B cell (primary cell): ENCODE measurements at regions not wholly inside any gene's neighbourhood (a gene's known extent, or its start where the extent isn't known, plus 50 kb on each side); places are given as distances from the start of the nearest gene placed in this dataset.

Source experiments
- ATAC-seq: fragments of 200-7000 bp; cut with Tn5 transposase; one replicate; pipeline ENCODE4 v1.10.0; 2021; ENCODE audit warnings: low read depth, mild to moderate bottlenecking, moderate number of reproducible peaks, moderate library complexity
- CTCF ChIA-PET: fragments of 350-600 bp; sonication (Branson Sonifier 250); formaldehyde crosslinking; loops from one replicate; lab custom pipeline; 2021; ENCODE audit warnings: antibody characterized with exemption, inconsistent platforms; lab: Charles Lee
- POLR2A ChIA-PET: fragments of 350-600 bp; sonication (Branson Sonifier 250); formaldehyde crosslinking; loops from one replicate; lab custom pipeline; 2021; ENCODE audit warnings: antibody characterized with exemption; lab: Charles Lee
- DNase-seq: peaks from one replicate; pipeline ENCODE4 v3.0.0; 2013
- H2AFZ ChIP-seq: 2 replicates; pipeline ENCODE4 v1.6.1; 2012; ENCODE audit warnings: mild to moderate bottlenecking, low read depth, low read length; ENCODE audit not compliant: insufficient read depth, poor library complexity, severe bottlenecking
- H3K27ac ChIP-seq, 2 donors: 1 replicate in 1 of 2; 2 replicates in 1 of 2; pipeline ENCODE4 v1.5.1; 2012 to 2013; ENCODE audit warnings: low read length in 2 of 2, mild to moderate bottlenecking in 2 of 2, moderate library complexity in 1 of 2
- H3K27me3 ChIP-seq, 4 experiments: fragments of 200-600 bp in 1 of 4; sonication (generic) in 1 of 4; replicated peaks in 1 of 4; 1 replicate in 2 of 4; 2 replicates in 2 of 4; pipeline versions ENCODE4 v1.6.1 to v1.7.0; 2013 to 2016; ENCODE audit warnings: low read length in 3 of 4, mild to moderate bottlenecking in 2 of 4, mixed read lengths in 1 of 4, moderate library complexity in 1 of 4; ENCODE audit not compliant: insufficient read depth in 4 of 4, control insufficient read depth in 3 of 4; ENCODE audit errors: control extremely low read depth in 1 of 4
- H3K36me3 ChIP-seq, 2 experiments: replicated peaks in 1 of 2; 1 replicate in 1 of 2; 2 replicates in 1 of 2; pipeline versions ENCODE4 v1.6.1 to v1.7.1; 2013; ENCODE audit warnings: low read length in 1 of 2; ENCODE audit not compliant: insufficient read depth in 2 of 2, control insufficient read depth in 1 of 2; ENCODE audit errors: control extremely low read depth in 1 of 2, extremely low read depth in 1 of 2
- H3K4me1 ChIP-seq, 2 donors: fragments of 200-600 bp in 1 of 2; sonication (generic) in 1 of 2; 1 replicate in 1 of 2; 2 replicates in 1 of 2; pipeline versions ENCODE4 v1.5.1 to v1.6.1; 2013 to 2017; ENCODE audit warnings: low read length in 2 of 2; ENCODE audit not compliant: control insufficient read depth in 2 of 2, insufficient read depth in 2 of 2
- H3K4me2 ChIP-seq: replicated peaks from 2 replicates; pipeline ENCODE3; 2012; ENCODE audit warnings: mild to moderate bottlenecking, low read depth, low read length; ENCODE audit not compliant: poor library complexity, severe bottlenecking
- H3K4me3 ChIP-seq, 5 experiments: fragments of 200-600 bp in 1 of 5; sonication (generic) in 1 of 5; 1 replicate in 3 of 5; 2 replicates in 2 of 5; pipeline versions ENCODE4 v1.5.1 to v1.7.0; 2011 to 2016; ENCODE audit warnings: low read length in 4 of 5, mild to moderate bottlenecking in 4 of 5, low read depth in 2 of 5, control low read depth in 1 of 5, moderate library complexity in 1 of 5; ENCODE audit not compliant: insufficient read depth in 1 of 5; ENCODE audit errors: control extremely low read depth in 1 of 5, extremely low read depth in 1 of 5
- H3K79me2 ChIP-seq: fragments of 200-600 bp; sonication (generic); one replicate; pipeline ENCODE4 v1.6.0; 2016; ENCODE audit warnings: low read length; ENCODE audit not compliant: control insufficient read depth, insufficient read depth
- H3K9ac ChIP-seq: fragments of 200-600 bp; sonication (generic); 2 replicates; pipeline ENCODE4 v1.6.1; 2017; ENCODE audit warnings: mild to moderate bottlenecking, low read length, moderate library complexity
- H3K9me3 ChIP-seq, 3 donors: one replicate each; pipeline versions ENCODE4 v1.6.1 to v1.7.1; 2013; ENCODE audit warnings: low read length in 2 of 3; ENCODE audit not compliant: control insufficient read depth in 2 of 3, insufficient read depth in 1 of 3; ENCODE audit errors: control extremely low read depth in 1 of 3
- H4K20me1 ChIP-seq: 2 replicates; pipeline ENCODE4 v1.6.0; 2012; ENCODE audit warnings: mild to moderate bottlenecking, low read length; ENCODE audit not compliant: insufficient read depth, control insufficient read depth, poor library complexity, severe bottlenecking
- H3K27ac Mint-ChIP-seq: one replicate; pipeline ENCODE4 v1.8.0; 2021; ENCODE audit warnings: mixed read lengths
- H3K27me3 Mint-ChIP-seq: one replicate; pipeline ENCODE4 v1.8.0; 2021; ENCODE audit warnings: mixed read lengths
- H3K4me1 Mint-ChIP-seq: one replicate; pipeline ENCODE4 v1.8.0; 2021; ENCODE audit warnings: mixed read lengths
- H3K4me3 Mint-ChIP-seq: one replicate; pipeline ENCODE4 v1.8.0; 2021; ENCODE audit warnings: mixed read lengths
- H3K9me3 Mint-ChIP-seq: one replicate; pipeline ENCODE4 v1.8.0; 2022; ENCODE audit warnings: mixed read lengths; ENCODE audit not compliant: insufficient read depth
- EZH2 ChIP-seq: IDR thresholded peaks from 2 replicates; pipeline ENCODE4 v1.6.1; 2012; ENCODE audit warnings: borderline replicate concordance, low read depth, mild to moderate bottlenecking, moderate library complexity, low read length; ENCODE audit not compliant: insufficient read depth, poor library complexity, severe bottlenecking
- WGBS: methylation state at CpG from one replicate; pipeline ENCODE4 v1.1.5; 2013; ENCODE audit warnings: missing lambda C conversion rate; ENCODE audit not compliant: insufficient coverage; 5-methylcytosine and 5-hydroxymethylcytosine counted together
- intact Hi-C: fragments of 100-400 bp; cut with micrococcal nuclease; formaldehyde crosslinking; loops from one replicate; pipeline ENCODE4 v1.10.0; 2022
- TF ChIP-seq, protein P1 (sequence below): fragments of 200-600 bp; IDR thresholded peaks from one replicate; pipeline ENCODE4 v1.8.0; 2022; ENCODE audit warnings: antibody characterized with exemption, mild to moderate bottlenecking

DNA sequence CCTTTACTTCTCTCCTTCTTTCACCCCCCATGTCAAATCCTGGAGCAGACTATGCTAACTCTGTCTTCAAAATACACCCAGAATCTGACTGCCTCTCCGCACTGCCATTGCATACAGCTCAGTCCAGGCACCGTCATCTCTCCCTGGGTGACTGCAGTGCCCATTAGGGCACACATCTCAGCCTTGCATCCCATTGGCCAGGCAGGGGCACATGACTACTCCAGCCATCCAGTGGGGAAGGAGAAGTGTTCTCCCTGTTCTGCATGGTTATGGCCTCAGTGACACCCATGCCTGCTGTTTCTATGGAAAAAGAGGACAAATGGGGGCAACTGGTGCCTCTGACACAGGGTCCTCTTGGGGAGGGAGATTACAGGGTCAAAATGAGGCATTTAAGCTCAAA is 270.5 kb downstream of the MATN1 start:
- POLR2A ChIA-PET: no interaction called here
- Mint-ChIP-seq H3K27me3 (peaks cover 8% of the 10 kb centered on the region), H3K4me3 (no peak overlapping the region), H3K9me3 (no peaks in the 10 kb centered on the region), H3K27ac (no peak overlapping the region), H3K4me1 (no peaks in the 10 kb centered on the region)
- TF ChIP-seq EZH2: no peak
- TF ChIP-seq, protein P1, sequence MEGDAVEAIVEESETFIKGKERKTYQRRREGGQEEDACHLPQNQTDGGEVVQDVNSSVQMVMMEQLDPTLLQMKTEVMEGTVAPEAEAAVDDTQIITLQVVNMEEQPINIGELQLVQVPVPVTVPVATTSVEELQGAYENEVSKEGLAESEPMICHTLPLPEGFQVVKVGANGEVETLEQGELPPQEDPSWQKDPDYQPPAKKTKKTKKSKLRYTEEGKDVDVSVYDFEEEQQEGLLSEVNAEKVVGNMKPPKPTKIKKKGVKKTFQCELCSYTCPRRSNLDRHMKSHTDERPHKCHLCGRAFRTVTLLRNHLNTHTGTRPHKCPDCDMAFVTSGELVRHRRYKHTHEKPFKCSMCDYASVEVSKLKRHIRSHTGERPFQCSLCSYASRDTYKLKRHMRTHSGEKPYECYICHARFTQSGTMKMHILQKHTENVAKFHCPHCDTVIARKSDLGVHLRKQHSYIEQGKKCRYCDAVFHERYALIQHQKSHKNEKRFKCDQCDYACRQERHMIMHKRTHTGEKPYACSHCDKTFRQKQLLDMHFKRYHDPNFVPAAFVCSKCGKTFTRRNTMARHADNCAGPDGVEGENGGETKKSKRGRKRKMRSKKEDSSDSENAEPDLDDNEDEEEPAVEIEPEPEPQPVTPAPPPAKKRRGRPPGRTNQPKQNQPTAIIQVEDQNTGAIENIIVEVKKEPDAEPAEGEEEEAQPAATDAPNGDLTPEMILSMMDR: no peak
- Histone ChIP-seq H3K36me3 (no peaks in the 10 kb centered on the region), H3K79me2 (no peaks in the 10 kb centered on the region), H3K27me3 (no peaks in the 10 kb centered on the region), H3K9me3 (peaks cover 0 to 9% (median 0%) of the 10 kb centered on the region in 3 donors), H3K4me1 (no peaks in the 10 kb centered on the region), H3K27ac (no peak overlapping the region), H3K9ac (no peak overlapping the region), H3K4me2 (no peak overlapping the region), H3K4me3 (no peak overlapping the region), H4K20me1 (no peaks in the 10 kb centered on the region), H2AFZ (no peak overlapping the region)
- no peak for ATAC-seq
- intact Hi-C loops: no loop called here
- CTCF ChIA-PET: no interaction called here
- DNase-seq: no peak
- WGBS: 76% methylated on average over 2 of the region's 2 CpGs

DNA sequence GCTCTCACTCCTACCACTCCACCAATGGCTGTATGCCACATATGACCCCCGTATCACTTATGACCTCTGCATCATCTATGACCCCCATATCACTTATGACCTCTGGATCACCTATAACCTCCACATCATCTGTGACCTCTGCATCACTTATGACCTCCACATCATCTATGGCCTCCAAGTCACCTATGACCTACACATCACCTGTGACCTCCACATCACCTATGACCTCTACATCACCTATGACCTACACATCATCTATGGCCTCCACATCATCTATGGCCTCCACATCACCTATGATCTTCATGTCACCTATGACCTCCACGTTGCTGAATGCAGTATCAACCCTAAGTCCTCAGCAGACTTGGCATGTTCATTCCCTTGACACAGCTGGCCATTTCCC is 271.2 kb downstream of the MATN1 start:
- no peaks in the 10 kb centered on the region for H3K36me3 ChIP-seq
- ChIA-PET POLR2A (no interaction called here), CTCF (no interaction called here)
- no peak overlapping the region for H3K9ac ChIP-seq
- no peak overlapping the region for H3K4me2 ChIP-seq
- no peak overlapping the region for H2AFZ ChIP-seq
- no peaks in the 10 kb centered on the region for H4K20me1 ChIP-seq
- ATAC-seq: no peak
- H3K27ac ChIP-seq: no peak overlapping the region
- H3K4me1 ChIP-seq: no peaks in the 10 kb centered on the region
- DNase-seq: no peak
- H3K4me3 ChIP-seq: no peak overlapping the region
- Mint-ChIP-seq H3K4me1 (no peaks in the 10 kb centered on the region), H3K9me3 (no peaks in the 10 kb centered on the region), H3K4me3 (no peak overlapping the region), H3K27ac (no peak overlapping the region), H3K27me3 (peaks cover 11% of the 10 kb centered on the region)
- intact Hi-C loops: no loop called here
- WGBS: 68% methylated on average over 2 of the region's 2 CpGs
- no peaks in the 10 kb centered on the region for H3K27me3 ChIP-seq
- TF ChIP-seq EZH2: no peak
- TF ChIP-seq, protein P1: no peak
- no peaks in the 10 kb centered on the region for H3K79me2 ChIP-seq
- H3K9me3 ChIP-seq: peaks cover 0 to 9% (median 0%) of the 10 kb centered on the region in 3 donors
